Memory B cell (primary cell): ENCODE measurements at regions not wholly inside any gene's neighbourhood (a gene's known extent, or its start where the extent isn't known, plus 50 kb on each side); places are given as distances from the start of the nearest gene placed in this dataset.
"Not testable (repeated sequence)": the region's sequence is repeated elsewhere in the genome, so short reads cannot be mapped to it uniquely, and the experiment has no call there.

Experiments
- ATAC-seq: fragments of 150-1000 bp; cut with Tn5 transposase; 2 replicates; pipeline ENCODE4 v1.10.0; 2021; ENCODE audit warnings: low read depth, mild to moderate bottlenecking, moderate library complexity
- DNase-seq, 2 donors: peaks; one replicate each; pipeline ENCODE4 v3.0.0; 2022; ENCODE audit warnings: low spot score in 2 of 2
- H3K27ac Mint-ChIP-seq: one replicate; pipeline ENCODE4 v1.8.0; 2022; ENCODE audit warnings: mild to moderate bottlenecking, moderate library complexity, mixed read lengths
- H3K27me3 Mint-ChIP-seq: one replicate; pipeline ENCODE4 v1.8.0; 2022; ENCODE audit warnings: mixed read lengths
- H3K36me3 Mint-ChIP-seq: one replicate; pipeline ENCODE4 v1.8.0; 2022; ENCODE audit warnings: mild to moderate bottlenecking, mixed read lengths
- H3K4me1 Mint-ChIP-seq: one replicate; pipeline ENCODE4 v1.8.0; 2022; ENCODE audit warnings: mixed read lengths
- H3K4me3 Mint-ChIP-seq: one replicate; pipeline ENCODE4 v1.8.0; 2022; ENCODE audit warnings: mild to moderate bottlenecking, moderate library complexity, mixed read lengths
- H3K9me3 Mint-ChIP-seq: one replicate; pipeline ENCODE4 v1.8.0; 2022; ENCODE audit warnings: mixed read lengths

DNA sequence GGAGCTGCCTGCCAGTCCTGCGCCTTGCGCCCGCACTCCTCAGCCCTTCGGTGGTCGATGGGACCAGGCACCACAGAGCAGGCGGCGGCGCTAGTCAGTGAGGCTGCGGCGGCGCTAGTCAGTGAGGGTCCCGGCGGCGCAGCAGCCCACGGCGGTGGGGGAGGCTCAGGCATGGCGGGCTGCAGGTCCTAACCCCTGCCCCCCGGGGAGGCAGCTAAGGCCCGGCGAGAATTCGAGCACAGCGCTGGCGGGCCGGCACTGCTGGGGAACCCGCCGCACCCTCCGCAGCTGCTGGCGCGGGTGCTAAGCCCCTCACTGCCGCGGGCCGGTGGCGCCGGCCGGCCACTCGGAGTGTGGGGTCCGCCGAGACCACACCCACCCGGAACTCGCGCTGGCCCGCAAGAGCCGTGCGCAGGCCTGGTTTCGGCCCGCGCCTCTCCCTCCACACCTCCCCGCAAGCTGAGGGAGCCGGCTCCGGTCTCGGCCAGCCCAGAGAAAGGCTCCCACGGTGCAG lies 867.4 kb downstream of the DSC3 start:
- peaks cover 4% of the 10 kb centered on the region for H3K9me3 Mint-ChIP-seq
- no peak for ATAC-seq
- no peaks in the 10 kb centered on the region for H3K4me1 Mint-ChIP-seq
- no peak for DNase-seq
- H3K36me3 Mint-ChIP-seq = no peaks in the 10 kb centered on the region
- no peaks in the 10 kb centered on the region for H3K27me3 Mint-ChIP-seq
- H3K4me3 Mint-ChIP-seq = no peak overlapping the region
- H3K27ac Mint-ChIP-seq = no peak overlapping the region

DNA sequence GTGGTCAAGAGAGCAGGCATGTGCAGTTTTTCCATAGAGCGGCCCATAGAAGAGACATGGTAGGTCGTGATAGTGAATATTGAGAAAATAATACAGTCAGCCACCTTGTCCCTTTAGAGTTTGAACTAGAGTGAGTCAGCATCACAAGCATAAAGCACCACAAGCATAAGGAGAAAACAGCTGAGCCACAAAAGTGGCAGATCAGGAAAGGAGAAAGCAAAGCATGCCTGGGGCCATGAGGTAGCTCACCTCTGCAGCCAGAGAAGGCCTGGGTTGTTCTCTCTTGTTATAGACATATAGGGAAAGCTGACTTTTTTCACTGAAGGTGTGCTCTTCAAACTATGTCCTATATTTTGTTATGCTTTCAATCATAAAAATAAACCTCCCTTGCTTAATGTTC lies 879.0 kb downstream of the DSC3 start:
- Mint-ChIP-seq H3K27me3 (no peaks in the 10 kb centered on the region), H3K36me3 (no peaks in the 10 kb centered on the region), H3K4me1 (no peaks in the 10 kb centered on the region), H3K9me3 (peaks cover 13% of the 10 kb centered on the region), H3K4me3 (no peak overlapping the region), H3K27ac (no peak overlapping the region)
- DNase-seq (no peak), ATAC-seq (no peak)

DNA sequence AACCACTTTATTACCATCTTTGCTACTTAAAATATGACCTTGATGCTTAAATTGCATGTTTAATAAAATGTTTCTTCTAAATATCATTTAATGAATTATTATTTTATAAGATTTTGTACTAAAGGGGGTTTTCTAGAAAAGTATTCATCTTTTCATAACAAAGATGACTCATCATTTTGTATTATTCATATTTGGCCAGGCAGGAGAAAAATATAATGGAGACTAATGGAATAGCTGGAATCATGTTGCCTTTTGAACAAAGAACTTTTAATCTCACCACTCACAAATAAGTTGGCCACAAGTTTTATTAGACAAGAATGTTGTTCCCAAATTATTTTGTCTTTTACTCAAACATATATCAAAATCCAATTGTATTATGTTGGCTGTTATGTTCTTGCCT lies 882.4 kb downstream of the DSC3 start:
- H3K9me3 Mint-ChIP-seq = peaks cover 10% of the 10 kb centered on the region

DNA sequence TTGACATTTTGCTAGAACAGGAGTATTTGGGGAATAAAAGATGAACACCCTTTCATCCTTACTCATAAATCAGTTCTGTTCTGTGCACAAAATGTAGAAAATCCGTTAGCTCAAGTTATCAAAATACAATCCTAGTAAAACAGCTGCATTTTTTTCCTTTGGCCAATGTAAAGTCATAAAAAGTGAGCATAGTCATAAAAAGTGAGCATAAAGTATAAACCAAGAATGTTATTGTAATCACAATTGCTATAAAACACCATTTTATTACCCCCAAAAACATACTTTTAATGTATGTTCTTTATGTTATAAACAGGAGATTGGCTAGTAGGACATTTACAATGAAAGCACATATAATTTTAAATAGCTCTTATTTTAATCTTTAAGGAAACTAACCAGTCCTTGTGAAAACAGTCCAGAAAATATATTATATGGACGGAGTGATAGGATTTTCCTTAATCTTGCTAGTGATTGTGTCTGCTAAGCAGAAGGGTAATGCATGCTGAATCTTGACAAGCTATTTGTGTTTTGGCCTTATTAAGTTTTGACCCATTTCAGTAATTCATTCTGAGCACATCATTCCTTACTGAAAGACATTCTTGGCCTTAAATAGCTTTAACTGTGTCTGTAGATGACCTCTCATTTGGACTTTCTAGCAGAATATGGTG lies 891.8 kb downstream of the DSC3 start:
- no peak for ATAC-seq
- Mint-ChIP-seq H3K27me3 (no peaks in the 10 kb centered on the region), H3K4me3 (no peak overlapping the region), H3K4me1 (no peaks in the 10 kb centered on the region), H3K9me3 (peaks cover 7% of the 10 kb centered on the region), H3K27ac (no peak overlapping the region), H3K36me3 (no peaks in the 10 kb centered on the region)
- DNase-seq = no peak

More for the DNA sequence above, 882.4 kb downstream of the DSC3 start:
- DNase-seq = no peak
- no peaks in the 10 kb centered on the region for H3K36me3 Mint-ChIP-seq
- no peak overlapping the region for H3K4me3 Mint-ChIP-seq
- H3K27ac Mint-ChIP-seq = no peak overlapping the region
- no peaks in the 10 kb centered on the region for H3K27me3 Mint-ChIP-seq
- H3K4me1 Mint-ChIP-seq = no peaks in the 10 kb centered on the region
- ATAC-seq = no peak

DNA sequence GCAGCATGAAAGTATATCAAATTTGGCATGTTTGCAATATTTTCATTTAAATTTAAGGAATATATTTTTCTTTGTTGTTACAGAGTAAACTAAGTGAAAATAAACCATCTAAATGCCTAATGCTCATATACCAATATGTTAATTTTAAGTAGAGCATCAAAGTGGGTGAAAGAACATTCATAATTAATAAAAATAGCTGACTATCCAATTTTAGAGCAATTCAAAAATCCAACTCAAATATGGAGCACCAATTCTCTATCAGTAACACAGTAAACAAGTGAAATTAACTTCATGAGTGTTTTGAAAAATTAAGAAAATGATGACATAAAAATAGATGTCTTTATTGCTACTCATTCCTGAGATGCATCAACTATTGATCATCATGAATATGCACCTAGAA lies 893.0 kb downstream of the DSC3 start:
- Mint-ChIP-seq H3K9me3 (peaks cover 10% of the 10 kb centered on the region), H3K27me3 (no peaks in the 10 kb centered on the region), H3K27ac (no peak overlapping the region), H3K36me3 (no peaks in the 10 kb centered on the region), H3K4me1 (no peaks in the 10 kb centered on the region), H3K4me3 (no peak overlapping the region)
- no peak for ATAC-seq
- DNase-seq = no peak

DNA sequence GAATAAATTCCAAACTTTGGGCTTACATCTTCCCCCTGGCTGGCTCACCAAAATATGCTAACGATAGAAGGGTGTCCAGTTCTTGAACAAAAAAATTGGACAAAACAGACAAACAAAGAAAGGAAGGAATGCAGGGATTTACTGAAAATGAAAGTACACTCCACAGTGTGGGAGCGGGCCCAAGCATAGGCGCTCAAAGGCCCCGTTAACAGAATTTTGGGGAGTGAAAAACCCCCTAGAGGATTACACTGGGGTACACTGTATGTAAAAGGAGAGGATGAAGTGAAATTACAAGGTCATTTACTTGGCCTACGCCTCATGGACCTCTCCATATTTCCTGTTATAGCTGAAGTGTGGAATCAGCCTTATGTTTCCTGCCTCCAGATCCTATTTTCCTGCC lies 899.7 kb downstream of the DSC3 start:
- Mint-ChIP-seq H3K36me3 (no peaks in the 10 kb centered on the region), H3K4me3 (no peak overlapping the region), H3K27me3 (no peaks in the 10 kb centered on the region), H3K27ac (no peak overlapping the region), H3K9me3 (peaks cover 11% of the 10 kb centered on the region), H3K4me1 (no peaks in the 10 kb centered on the region)
- DNase-seq (no peak), ATAC-seq (no peak)

DNA sequence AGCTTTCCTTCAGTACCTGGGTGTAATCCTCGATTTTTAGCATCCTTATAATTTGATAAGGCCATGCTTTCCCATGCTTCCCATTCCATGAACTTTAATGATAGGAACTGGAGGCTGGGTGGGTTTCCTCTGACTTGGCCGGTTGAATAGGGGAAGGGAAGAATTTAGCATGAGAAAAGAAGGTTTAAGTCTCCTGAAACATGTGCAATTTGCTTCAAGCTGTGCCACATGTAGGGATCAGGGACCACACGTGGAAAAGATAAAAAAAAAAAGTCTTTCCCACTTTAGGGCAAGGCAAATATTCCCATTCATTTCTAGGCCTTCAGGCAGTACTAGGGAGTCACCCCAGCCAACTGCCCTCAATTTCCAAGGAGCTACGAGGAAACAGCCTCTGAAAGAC lies 900.3 kb downstream of the DSC3 start:
- H3K4me3 Mint-ChIP-seq = no peak overlapping the region
- peaks cover 8% of the 10 kb centered on the region for H3K9me3 Mint-ChIP-seq
- H3K27me3 Mint-ChIP-seq = no peaks in the 10 kb centered on the region
- H3K27ac Mint-ChIP-seq = no peak overlapping the region
- no peaks in the 10 kb centered on the region for H3K36me3 Mint-ChIP-seq
- H3K4me1 Mint-ChIP-seq = no peaks in the 10 kb centered on the region
- ATAC-seq = no peak
- no peak for DNase-seq

DNA sequence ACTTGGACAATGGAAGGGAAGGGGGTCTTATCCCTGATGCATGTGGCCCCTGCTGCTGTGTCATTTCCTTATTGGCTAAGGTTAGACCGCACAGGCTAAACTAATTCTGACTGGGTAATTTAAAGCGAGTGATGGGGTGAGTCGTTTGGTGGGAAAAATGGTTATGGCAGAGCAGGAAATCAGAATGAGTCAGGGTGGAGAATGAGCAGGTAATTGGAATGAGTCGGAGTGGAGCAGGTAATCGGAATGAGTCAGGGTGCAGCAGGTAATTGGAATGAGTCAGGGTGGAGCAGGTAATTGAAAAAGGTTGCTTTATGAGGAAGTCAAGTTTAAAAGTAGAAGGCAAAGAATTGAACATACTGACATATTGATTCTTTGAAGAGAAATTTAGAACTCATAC lies 901.0 kb downstream of the DSC3 start:
- DNase-seq, H3K4me1 Mint-ChIP-seq, H3K27me3 Mint-ChIP-seq, H3K36me3 Mint-ChIP-seq, H3K4me3 Mint-ChIP-seq, H3K27ac Mint-ChIP-seq, H3K9me3 Mint-ChIP-seq, ATAC-seq: not testable (repeated sequence)

DNA sequence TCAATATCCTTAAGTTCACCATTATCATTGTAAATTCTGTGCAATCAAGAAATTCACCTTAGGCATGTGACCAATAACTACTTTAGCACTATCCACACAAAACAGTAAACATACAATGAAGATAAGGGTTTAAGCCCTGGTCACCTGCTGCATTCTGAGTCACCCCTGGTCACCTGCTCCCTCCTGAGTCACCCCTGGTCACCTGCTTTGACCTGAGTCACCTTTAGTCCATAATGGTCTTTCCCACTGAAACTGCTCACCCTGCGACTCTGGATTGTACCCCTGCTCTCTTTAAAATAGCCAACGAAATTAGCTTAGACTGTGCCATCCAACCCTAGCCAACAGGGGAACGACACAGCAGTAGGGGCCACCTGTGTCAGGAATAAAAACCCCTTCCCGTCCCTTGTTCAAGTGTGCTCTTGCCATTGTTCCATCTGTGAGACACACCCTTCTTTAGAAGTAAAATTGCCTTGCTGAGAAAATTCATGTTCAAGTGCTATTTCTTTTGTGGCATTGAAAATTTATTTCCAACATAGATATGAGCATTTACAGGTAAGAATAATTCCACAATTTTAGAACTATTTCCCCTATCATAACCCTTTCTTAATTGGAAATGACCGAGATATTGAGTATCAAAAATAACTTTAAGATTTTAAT lies 902.8 kb downstream of the DSC3 start:
- Mint-ChIP-seq H3K27me3 (no peaks in the 10 kb centered on the region), H3K9me3 (peaks cover 7% of the 10 kb centered on the region), H3K27ac (no peak overlapping the region), H3K36me3 (no peaks in the 10 kb centered on the region), H3K4me3 (no peak overlapping the region), H3K4me1 (no peaks in the 10 kb centered on the region)
- ATAC-seq (no peak), DNase-seq (no peak)

DNA sequence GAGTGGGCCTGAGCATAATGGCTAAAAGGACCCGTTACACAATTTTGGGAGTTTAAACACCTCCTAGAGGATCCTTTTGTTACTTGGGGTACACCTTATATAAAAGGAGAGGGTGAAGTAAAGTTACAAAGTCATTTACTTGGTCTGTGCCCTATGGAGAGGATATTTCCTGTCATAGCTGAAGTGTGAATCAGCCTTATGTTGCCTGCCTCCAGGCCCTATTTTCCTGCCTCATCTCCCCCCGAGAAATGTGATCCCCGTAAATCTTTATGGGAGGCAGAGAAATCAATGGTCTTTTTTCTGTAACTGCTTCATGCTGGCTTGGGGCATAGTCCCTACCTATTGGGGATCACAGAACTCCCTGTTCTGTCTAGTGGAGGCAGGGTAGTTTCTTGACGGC lies 906.6 kb downstream of the DSC3 start:
- H3K36me3 Mint-ChIP-seq = no peaks in the 10 kb centered on the region
- no peak for DNase-seq
- ATAC-seq = no peak
- no peaks in the 10 kb centered on the region for H3K27me3 Mint-ChIP-seq
- H3K4me1 Mint-ChIP-seq = no peaks in the 10 kb centered on the region
- peaks cover 4% of the 10 kb centered on the region for H3K9me3 Mint-ChIP-seq
- no peak overlapping the region for H3K27ac Mint-ChIP-seq
- no peak overlapping the region for H3K4me3 Mint-ChIP-seq

DNA sequence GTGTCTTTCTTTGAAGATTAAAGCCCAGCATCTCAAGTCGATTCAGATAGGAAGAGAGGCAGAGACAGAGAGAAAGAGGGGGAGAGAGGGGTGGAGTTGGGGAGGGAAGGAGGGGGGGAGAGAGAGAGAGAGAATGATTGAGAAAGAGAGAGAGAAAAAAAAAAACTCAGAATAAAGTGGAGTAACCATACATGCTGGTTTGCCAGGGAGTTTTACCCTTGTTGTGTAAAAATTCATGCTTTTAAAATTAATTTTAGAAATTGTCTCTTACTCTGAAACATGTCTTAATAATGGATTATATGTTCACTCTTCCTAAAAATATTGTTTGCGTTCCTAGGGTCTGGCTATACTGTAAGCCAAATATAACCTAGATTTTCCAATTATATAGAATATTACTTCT lies 908.5 kb downstream of the DSC3 start:
- H3K9me3 Mint-ChIP-seq = peaks cover 6% of the 10 kb centered on the region
- no peak for DNase-seq
- H3K36me3 Mint-ChIP-seq = no peaks in the 10 kb centered on the region
- no peaks in the 10 kb centered on the region for H3K4me1 Mint-ChIP-seq
- no peak for ATAC-seq
- H3K4me3 Mint-ChIP-seq = no peak overlapping the region
- H3K27me3 Mint-ChIP-seq = no peaks in the 10 kb centered on the region
- H3K27ac Mint-ChIP-seq = no peak overlapping the region

DNA sequence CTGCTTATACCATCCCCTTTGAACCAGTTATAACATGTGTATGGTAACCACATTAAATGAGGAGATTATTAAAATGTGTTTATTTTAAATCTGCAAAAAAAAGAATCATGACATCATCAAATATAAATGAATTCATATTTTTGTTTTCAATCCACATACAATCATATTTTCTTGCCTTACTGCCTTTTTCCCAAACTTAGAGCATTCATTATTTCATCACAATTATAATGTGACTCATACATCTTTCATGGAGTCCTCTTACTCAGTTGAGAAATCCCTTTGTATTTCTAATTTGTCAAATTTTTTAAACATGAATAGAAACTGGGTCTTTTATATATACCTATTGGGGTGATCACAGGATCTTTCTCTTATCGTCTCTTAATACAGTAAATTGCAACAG lies 909.6 kb downstream of the DSC3 start:
- no peak for ATAC-seq
- H3K9me3 Mint-ChIP-seq = peaks cover 6% of the 10 kb centered on the region
- H3K27ac Mint-ChIP-seq = no peak overlapping the region
- H3K4me3 Mint-ChIP-seq = no peak overlapping the region
- H3K4me1 Mint-ChIP-seq = no peaks in the 10 kb centered on the region
- no peaks in the 10 kb centered on the region for H3K27me3 Mint-ChIP-seq
- DNase-seq = no peak
- no peaks in the 10 kb centered on the region for H3K36me3 Mint-ChIP-seq

DNA sequence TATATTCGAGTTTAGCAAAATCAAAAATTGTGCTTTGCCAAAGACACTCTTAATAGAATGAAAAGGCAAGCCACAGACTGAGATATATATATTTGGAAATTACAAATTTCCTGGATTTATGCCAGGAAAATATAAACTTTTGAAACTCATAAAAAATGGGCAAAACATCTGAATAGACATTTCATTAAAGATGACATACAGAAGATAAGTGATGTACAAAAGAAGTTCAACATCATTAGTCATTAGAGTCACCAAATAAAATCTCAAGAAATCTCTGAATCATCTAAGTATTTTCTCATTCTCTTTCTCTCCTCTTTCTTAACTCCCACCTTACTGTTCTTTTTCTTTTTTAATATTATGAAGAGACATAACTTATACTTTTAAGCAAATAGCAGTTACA lies 921.1 kb downstream of the DSC3 start:
- peaks cover 5% of the 10 kb centered on the region for H3K9me3 Mint-ChIP-seq
- H3K36me3 Mint-ChIP-seq = no peaks in the 10 kb centered on the region
- H3K27ac Mint-ChIP-seq = no peak overlapping the region
- ATAC-seq (no peak), DNase-seq (no peak)
- no peak overlapping the region for H3K4me3 Mint-ChIP-seq
- no peaks in the 10 kb centered on the region for H3K4me1 Mint-ChIP-seq
- no peaks in the 10 kb centered on the region for H3K27me3 Mint-ChIP-seq

DNA sequence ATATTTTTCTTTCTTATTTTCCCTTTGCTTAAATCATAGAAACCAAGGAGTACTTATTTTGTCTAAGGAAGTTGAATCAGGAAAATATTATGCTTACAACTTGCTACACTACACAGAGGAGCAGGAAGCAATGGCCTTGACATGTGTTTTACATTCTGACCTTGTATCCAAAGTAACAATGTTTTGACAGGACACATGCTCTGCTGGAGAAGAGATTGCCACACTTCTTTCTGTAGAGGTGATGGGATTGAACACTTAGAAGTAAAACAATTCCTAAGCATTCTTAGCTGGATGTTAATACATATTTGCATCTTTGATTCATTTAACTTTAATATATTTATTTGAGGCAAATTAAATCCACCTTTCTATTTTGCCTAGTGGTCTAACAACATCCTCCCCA lies 929.1 kb downstream of the DSC3 start:
- no peak for DNase-seq
- Mint-ChIP-seq H3K4me1 (no peaks in the 10 kb centered on the region), H3K9me3 (peaks cover 3% of the 10 kb centered on the region), H3K4me3 (no peak overlapping the region), H3K27me3 (no peaks in the 10 kb centered on the region), H3K36me3 (no peaks in the 10 kb centered on the region), H3K27ac (no peak overlapping the region)
- ATAC-seq = no peak

DNA sequence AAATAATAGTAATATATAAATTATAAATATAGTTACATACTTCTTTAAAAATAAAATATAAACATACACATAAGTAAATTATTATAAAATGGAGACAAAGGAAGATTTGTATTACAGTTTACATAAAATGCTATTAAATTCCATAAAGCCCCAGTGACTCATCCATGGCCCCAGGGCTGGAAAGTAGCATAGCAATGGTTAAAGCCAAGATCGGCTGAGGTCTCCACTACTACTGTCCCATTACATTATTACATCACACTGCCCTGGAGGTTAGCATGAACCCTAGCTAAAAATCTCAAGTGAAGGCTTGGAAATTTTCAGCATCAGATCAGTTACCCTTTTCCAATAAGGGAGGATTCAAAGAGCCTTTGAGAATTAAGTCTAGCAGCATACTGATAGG lies 936.2 kb downstream of the DSC3 start:
- ATAC-seq = no peak
- DNase-seq = no peak
- no peaks in the 10 kb centered on the region for H3K36me3 Mint-ChIP-seq
- H3K9me3 Mint-ChIP-seq = peaks cover 2% of the 10 kb centered on the region
- no peaks in the 10 kb centered on the region for H3K4me1 Mint-ChIP-seq
- no peak overlapping the region for H3K4me3 Mint-ChIP-seq
- H3K27me3 Mint-ChIP-seq = no peaks in the 10 kb centered on the region
- H3K27ac Mint-ChIP-seq = no peak overlapping the region
